ENCODE measurements at regions not wholly inside any gene's neighbourhood (a gene's known extent, or its start where the extent isn't known, plus 50 kb on each side); places are given as distances from the start of the nearest gene placed in this dataset.

DNA sequence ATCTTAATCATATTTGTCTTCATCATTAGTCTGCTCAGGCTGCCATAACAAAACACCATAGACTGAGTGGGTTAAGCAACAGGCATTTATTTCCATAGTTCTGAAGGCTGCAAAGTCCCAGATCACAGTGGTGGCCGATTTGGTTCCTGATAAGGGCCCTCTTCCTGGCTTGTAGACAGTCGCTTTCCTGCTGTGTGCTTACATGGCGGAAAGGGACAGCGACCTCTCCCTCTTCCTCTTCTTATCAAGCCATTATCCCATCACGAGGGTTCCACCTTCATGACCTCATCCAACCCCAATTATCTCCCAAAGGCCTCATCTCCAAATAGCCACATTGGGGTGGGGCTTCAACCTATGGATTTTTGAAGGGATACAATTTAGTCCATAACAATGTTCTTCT is 84.0 kb downstream of the LYZL1 start:
- TF ChIP-seq CTCF (IDR thresholded peaks at IDR 0.05) (no peak), POLR2A (IDR thresholded peaks at IDR 0.05) (no peak)

All from tibial nerve (tissue), 3 donors.